ENCODE measurements at regions not wholly inside any gene's neighbourhood (a gene's known extent, or its start where the extent isn't known, plus 50 kb on each side); places are given as distances from the start of the nearest gene placed in this dataset.
"Not testable (repeated sequence)": the region's sequence is repeated elsewhere in the genome, so short reads cannot be mapped to it uniquely, and the experiment has no call there.

DNA sequence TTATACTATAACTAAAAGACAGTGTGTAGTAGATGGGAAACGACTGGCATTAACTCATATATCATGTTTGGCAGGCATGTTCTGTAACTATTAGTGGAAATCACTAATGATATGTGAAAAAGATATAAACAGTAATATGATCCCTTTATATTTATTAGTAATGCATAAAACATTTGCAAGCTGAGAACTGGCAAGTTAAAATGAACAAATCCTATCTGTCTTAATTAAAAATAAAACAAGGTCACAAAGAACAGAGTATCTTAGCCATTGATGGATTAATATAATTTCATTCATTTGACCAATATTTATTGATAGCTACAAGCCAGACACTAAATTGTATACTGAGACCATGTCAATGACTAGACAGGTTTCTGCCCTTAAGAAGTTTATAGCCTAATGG is 154.5 kb downstream of the CRPPA start:
- no peak for DNase-seq (ENCODE audit: low spot score)

DNA sequence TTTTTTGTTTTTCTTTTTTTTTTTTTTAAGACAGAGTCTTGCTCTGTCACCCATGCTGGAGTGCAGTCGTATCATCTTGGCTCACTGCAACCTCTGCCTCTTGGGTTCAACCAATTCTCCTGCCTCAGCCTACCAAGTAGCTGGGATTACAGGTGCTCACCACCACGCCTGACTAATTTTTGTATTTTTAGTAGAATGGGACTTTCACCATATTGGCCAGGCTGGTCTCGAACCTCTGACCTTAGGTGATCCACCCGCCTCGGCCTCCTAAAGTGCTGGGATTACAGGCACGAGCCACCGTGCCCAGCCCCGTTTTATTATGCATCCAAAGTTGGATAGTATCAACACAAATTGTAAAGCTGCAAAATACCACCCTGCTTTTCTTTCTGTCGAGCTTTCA is 154.9 kb downstream of the CRPPA start:
- not testable (repeated sequence) for DNase-seq (ENCODE audit: low spot score)

DNA sequence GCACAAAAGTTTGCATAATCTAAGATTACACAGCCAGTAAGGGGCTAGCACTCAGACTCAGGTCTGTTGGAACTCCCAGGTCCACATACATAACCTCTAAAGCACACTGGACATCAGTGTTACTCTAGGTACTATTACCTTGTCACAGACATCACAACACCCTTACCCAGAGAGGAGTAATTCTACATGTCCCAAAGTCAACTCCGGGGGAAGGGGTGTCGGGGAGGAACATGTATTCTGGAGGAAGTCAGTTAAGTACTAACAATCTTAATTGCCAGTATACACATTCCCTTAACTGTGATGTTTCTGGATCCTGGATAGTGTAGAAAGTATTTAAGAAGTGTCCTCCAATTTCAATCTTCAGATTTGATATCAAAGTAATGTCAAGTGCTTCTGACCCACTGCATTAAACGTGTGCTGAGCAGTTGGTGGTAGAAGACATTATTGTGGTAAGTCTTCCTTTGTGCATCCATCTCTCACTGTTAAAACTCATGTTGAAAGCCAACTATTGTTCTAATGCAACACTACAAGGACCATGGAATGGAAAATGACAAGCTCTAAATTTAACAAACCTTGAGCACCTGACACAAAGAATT is 155.4 kb downstream of the CRPPA start:
- no peak for DNase-seq (ENCODE audit: low spot score)

DNA sequence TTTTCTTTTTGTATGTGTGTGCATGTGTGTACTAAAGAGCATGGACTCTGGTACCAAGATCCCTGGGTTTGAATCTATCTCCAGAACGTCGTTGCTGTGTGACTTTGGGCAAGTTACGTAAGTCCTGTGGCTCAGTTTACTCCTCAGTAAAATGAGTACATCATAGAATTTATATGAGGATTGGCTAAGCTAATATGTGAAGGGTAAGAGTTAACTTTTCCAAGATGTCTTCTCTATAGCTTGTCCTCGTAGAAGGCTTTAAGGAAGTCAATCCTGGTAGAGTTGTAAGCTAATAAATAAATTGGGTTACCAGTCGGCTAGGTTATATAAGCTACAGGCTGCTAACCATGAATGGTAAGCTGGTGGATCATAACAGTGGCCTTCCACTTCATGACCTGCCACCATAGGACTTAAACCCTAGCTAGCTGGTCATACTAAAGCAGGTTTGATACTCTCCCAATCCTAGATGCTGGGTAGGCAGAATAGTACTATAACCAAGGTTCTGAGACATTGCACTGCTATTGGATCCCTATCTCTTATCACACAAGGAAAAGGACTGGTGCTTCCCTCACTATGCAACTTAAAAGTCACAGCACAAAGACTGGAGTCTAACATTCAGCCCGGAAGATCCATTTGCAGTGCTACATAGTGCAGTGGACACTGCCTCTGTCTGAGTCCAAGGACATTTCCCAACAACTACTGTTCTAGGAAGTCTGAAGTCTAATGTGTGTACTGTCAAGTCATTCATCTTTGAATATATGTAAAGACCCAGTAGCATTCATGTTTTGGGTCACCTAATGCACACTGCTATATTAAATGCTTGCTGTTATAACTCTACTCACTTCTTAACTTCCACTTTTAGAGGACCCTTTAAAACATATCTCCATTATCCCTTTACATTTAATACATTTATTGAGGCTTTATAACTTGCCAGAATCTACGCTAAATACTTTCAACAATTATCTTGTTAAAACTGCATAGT is 156.2 kb downstream of the CRPPA start:
- DNase-seq (ENCODE audit: low spot score), result no peak

DNA sequence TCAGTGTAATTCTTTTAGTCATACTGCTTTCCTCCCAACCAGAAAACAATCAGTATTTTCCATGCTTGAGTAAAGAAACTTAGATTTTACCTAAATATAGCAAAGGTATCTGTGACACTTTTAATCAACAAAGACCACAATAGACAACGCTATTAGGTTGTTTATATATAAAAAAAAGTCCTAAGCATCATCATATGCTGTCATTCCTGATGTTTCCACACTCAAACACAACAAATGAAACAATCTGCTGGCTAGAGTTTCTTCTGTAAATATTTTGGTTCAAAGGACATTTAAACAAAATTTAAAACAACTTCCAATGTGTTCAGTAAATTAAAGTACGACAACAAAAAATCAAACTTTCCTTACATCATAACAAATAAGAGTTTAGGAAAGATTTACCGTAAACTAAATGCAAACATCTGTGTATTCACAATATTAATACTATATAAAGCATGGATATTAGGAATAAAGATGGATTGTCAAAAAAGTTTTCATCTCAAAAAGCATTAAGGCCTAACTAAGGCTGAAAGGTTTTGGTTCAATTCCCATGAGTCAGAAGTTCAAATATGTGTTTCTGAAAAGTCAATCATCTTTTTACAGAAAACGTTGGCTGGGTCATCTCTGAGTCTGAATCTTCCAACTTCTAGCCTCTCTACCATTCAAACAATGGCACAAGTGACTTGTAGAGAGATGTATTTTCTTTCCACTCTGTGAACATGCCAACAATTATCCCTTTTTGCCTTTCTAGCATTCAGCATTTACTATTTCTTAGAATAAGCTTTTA is 157.1 kb downstream of the CRPPA start:
- no peak for DNase-seq (ENCODE audit: low spot score)

DNA sequence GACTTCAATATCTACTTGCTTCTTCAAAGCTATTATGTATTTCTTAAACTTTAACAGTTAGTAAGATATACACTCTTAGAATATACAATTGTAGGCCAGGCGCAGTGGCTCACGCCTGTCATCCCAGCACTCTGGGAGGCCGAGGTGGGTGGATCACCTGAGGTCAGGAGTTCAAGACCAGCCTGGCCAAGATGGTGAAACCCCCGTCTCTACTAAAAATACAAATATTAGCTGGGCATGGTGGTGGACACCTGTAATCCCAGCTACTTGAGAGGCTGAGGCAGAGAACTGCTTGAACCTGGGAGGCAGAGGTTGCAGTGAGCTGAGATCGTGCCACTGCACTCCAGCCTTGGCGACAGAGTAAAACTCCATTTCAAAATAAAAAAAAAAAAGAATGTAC is 158.0 kb downstream of the CRPPA start:
- not testable (repeated sequence) for DNase-seq (ENCODE audit: low spot score)

DNA sequence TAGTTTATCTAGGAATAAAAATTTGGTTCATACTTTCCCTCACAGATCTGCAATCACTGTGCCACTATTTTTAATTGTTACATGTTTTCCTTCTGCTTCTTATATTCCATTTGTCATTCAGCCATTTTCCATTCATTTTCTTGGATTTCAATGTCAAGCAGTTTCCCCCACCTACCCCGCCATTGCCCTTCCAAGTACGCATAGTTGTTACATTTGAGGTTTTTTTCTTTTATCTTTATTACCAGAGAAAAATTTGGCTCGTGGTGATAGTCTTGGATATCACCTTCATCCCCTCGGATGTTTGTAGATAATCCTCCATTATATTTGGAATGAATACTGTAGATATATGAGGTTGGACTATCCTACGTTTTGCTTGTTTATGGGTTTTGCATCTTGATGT is 159.7 kb downstream of the CRPPA start:
- no peak for DNase-seq (ENCODE audit: low spot score)

DNA sequence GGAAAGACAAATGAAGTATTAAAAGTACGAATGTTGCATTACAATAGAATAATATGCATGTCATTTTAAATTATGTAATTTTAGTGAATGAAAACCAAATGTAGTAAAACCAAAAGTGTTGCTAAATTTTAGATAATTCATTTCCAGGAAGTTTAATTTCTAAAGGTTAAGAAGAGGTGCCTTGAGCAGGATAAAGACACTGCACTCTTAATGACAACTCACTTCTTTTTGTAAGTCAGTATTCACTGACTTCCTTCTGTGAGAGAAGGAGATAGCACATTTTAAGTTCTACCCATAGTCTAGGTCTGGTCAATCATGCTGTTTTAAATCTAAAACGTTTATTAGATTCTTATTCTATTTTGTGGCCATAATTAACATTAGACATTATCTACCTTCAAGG is 160.2 kb downstream of the CRPPA start:
- no peak for DNase-seq (ENCODE audit: low spot score)

DNA sequence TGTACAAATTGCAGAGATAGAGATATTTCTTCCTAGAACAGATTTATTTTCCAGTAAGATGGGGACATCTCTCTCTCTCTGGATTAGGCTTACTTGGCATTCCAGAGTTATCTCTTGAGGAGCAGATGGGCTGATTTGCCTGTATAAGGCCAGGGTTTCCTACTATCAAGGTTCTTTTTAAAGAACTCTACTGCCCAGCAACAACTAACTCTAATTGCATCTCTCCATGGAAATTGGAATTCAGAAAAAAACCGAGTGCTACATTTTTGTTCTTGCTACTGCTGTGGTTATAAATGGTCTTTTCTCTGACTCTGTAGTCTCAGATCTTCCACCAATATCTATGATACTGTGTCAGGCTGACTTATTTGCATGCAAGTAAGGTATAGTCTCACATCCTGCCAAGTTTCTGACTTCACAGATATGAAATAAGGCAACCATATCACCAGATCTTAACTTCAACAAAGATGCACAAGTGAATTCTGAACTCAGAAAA is 161.1 kb downstream of the CRPPA start:
- DNase-seq (ENCODE audit: low spot score), result no peak

DNA sequence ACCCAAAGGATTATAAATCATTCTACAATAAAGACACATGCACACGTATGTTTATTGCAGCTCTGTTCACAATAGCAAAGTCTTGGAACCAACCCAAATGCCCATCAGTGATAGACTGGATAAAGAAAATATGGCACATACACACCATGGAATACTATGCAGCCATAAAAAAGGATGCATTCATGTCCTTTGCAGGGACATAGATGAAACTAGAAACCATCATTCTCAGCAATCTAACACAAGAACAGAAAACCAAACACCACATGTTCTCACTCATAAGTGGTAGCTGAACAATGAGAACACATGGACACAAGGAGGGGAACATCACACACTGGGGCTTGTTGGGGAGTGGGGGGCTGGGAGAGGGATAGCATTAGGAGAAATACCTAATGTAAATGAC is 164.9 kb downstream of the CRPPA start:
- DNase-seq (ENCODE audit: low spot score), result not testable (repeated sequence)

DNA sequence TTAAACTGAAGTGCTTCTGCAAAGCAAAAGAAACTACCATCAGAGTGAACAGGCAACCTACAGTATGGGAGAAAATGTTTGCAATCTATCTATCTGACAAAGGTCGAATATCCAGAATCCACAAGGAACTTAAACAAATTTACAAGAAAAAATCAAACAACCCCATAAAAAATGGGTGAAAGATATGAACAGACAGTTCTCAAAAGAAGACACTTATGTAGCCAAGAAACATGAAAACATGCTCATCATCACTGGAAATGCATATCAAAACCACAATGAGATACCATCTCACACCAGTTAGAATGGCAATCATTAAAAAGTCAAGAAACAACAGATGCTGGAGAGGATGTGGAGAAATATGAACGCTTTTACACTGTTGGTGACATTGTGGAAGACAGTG is 165.4 kb downstream of the CRPPA start:
- not testable (repeated sequence) for DNase-seq (ENCODE audit: low spot score)

DNA sequence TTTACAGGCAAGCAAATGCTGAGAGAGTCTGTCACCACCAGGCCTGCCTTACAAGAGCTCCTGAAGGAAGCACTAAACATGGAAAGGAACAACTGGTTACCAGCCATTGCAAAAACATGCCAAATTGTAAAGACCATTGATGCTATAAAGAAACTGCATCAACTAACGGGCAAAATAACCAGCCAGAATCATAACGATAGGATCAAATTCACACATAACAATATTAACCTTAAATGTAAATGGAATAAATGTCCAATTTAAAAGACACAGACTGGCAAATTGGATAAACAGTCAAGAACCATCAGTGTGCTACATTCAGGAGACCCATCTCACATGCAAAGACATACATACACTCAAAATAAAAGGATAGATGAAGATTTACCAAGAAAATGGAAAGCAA is 170.7 kb downstream of the CRPPA start:
- DNase-seq (ENCODE audit: low spot score), result not testable (repeated sequence)

DNA sequence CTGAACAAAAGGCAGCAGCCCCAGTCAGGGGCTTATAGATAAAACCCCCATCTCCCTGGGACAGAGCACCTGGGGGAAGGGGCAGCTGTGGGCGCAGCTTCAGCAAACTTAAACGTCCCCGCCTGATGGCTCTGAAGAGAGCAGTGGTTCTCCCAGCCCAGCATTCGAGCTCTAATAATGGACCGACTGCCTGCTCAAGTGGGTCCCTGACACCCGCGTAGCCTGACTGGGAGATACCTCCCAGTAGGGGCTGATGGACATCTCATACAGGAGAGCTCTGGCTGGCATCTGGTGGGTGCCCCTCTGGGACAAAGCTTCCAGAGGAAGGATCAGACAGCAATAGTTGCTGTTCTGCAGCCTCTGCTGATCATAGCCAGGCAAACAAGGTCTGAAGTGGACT is 172.1 kb downstream of the CRPPA start:
- DNase-seq (ENCODE audit: low spot score), result not testable (repeated sequence)

DNA sequence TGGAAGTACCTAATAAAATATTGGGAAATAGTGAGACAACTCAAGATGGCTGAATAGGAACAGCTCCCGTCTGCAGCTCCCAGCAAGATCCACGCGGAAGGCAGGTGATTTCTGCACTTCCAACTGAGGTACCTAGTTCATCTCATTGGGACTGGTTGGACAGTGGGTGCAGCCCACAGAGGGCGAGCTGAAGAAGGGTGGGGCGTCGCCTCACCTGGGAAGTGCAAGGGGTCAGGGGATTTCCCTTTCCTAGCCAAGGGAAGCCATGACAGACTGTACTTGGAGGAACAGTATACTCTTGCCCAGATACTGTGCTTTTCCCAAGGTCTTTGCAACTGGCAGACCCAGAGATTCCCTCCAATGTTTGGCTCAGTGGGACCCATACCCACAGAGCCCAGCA is 172.8 kb downstream of the CRPPA start:
- DNase-seq (ENCODE audit: low spot score), result not testable (repeated sequence)

DNA sequence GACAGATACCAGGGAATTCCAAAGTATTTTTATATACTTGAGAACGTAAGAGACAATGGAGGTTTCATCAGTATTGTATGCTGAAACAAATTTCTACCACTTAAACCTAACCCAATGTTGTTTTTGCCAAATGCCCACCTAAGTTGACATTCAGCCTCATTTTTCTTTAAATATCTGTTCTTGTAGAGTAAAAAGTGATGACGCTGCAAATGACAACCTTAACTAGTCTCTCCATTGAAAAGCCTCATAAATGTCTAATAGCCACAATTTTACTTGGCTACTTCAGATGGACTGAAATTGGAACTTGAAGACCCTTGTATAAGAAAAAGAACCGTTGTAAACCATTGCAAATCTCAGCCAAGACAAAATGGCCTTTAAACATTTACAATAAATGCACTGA is 176.9 kb downstream of the CRPPA start:
- DNase-seq (ENCODE audit: low spot score), result no peak

DNA sequence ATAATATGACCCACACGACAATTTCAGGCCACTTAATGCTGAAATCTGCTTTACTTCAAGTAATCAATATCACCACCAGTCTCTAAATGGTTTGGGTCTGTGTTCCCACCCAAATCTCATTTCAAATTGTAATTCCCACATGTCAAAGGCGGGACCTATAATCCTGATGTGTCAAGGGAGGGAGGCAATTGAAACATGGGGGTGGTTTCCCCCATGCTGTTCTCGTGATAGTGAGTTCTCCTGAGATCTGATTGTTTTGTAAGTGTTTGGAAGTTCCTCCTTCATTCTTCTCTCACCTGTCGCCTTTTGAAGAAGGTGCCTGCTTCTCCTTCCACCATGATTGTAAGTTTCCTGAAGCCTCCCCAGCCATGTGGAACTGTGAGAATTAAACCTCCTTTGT is 178.4 kb downstream of the CRPPA start:
- no peak for DNase-seq (ENCODE audit: low spot score)

DNA sequence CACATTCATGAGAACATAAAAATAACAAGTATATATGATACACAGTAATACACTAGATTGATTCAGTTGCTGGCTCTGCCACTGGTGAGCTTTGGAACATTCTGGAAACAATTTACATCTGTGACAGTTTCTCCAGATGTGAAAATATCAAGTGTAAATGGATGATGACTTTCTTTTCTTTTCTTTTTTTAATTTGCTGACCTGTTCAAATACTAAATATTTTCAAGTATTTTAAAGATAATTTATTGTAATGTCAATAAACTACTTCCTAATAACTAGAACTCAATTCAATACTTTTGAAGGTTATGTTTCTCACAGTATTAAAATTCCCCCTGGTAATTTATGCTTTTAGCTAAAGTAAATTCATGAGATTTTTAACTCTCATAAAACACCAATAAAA is 180.3 kb downstream of the CRPPA start:
- DNase-seq (ENCODE audit: low spot score), result no peak

DNA sequence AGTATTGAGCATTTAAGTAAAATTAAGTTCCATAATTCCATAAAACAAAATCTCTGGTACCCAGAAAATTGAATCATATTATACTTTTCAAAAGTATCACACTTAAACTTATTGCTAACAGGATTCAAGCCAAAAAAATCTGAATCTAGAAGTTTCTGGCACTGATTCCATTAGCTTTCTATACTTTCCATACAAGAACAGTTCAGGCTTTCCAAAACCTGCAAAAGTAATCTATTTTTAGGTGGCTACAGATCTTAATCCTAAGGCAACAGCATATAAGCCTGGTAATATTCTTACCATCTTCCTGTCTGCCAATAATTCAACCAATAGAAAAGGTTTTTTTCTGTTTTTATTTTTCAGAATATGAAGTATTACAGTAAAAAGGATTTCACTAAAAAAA is 185.0 kb downstream of the CRPPA start:
- DNase-seq (ENCODE audit: low spot score), result no peak

DNA sequence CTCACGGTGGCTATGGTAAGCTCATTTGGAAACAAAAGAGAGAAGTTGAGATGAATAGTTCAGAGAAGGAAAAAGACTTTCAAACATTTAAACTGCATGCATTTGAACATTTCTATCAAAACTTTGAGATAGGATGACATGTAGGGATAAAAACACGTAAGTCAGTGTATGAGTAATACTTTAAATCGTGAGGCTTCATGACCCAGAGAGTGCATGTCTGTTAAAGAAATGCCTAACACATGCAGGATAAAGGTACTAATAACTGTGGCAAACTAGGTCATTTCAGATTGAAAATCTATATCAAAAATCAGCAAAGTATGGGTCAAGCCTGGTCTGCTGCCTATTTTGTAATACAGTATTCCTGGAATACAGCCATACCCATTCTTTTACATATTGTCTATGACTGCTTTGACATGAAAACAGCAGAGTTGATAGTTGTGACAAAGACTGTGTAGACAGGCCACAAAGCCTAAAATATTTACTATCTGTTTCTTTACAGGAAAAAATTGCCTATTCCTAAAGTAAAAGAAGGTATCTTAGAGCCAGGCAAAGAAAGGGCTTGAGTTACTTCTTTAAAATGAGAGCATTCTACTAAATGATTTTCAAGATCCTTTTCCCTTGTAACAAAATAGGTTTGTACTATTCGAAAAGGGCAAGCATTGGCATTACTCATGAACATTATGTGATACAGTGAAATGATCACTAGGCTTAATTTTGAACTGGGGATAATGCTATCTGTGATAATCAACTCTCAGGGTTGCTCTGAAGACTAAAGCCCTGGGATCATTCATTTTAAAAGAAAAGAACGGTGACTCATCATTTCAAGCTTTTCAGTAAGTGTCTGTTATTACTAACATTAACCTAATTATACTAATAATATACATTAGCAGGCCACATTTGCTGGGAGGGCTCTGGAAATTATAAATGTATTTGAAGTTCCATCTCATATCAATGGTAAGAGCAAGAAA is 185.9 kb downstream of the CRPPA start:
- DNase-seq (ENCODE audit: low spot score), result no peak

DNA sequence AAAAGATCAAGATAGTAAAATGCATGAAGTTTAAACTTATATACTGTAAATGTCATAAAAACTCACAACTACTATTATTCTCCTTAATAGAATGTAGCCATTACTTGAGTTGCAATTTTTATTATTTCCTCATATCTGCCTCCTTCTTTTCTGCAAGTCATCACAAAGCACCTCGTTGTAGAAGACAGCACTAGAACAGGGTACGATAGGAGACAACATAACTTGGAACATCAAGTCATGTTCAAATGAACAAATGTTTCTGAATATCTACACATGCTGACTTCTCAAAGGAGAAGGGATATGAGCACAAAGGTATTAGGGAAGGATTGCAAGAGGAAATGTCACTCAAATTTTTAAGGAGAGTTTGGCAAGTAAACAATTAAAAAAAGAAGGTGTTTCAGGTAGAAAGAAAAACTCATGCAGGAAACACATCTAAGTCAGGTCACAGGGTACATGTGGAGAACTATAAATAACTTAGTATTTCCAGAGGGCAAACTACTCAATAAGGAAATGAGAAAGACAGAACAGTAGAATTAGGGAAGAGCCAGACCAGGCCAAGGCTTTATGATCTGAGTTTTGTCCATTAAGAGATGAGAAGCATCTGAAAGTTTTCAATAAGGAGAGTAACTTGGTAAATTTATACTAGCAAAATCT is 186.7 kb downstream of the CRPPA start:
- DNase-seq (ENCODE audit: low spot score), result no peak

DNA sequence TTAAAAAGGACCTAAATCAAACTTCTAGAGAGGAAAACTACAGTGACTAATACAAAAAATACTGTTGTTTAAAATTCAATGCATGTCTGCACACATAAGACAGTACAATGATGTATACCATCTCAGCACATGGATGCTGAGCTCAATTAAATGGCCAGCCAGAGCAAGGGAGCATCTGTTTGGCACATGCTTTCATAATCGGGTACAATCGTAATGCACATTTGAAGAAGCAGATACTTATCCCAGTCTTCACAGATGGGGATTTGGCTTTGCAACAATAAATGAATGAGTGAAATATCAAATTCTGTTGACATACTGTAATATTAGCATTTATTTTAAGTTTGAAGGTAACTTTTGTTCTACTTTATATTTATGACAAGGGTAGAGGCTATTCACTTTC is 187.8 kb downstream of the CRPPA start:
- DNase-seq (ENCODE audit: low spot score), result no peak

All from hepatic stellate cell (primary cell).